Loucy (cell line): ENCODE measurements at regions not wholly inside any gene's neighbourhood (a gene's known extent, or its start where the extent isn't known, plus 50 kb on each side); places are given as distances from the start of the nearest gene placed in this dataset.

Experiments used
- EZH2phosphoT487 ChIP-seq: fragments of 200-600 bp; IDR thresholded peaks from 2 replicates; pipeline ENCODE4 v1.6.1; 2018; ENCODE audit warnings: antibody characterized with exemption, mild to moderate bottlenecking, moderate library complexity, borderline replicate concordance
- TF ChIP-seq, protein P1 (sequence below): fragments of 200-600 bp; sonication (generic); conservative IDR thresholded peaks from 2 replicates; pipeline ENCODE4 v1.5.1; 2014; ENCODE audit warnings: mild to moderate bottlenecking, antibody characterized with exemption, low read length

DNA sequence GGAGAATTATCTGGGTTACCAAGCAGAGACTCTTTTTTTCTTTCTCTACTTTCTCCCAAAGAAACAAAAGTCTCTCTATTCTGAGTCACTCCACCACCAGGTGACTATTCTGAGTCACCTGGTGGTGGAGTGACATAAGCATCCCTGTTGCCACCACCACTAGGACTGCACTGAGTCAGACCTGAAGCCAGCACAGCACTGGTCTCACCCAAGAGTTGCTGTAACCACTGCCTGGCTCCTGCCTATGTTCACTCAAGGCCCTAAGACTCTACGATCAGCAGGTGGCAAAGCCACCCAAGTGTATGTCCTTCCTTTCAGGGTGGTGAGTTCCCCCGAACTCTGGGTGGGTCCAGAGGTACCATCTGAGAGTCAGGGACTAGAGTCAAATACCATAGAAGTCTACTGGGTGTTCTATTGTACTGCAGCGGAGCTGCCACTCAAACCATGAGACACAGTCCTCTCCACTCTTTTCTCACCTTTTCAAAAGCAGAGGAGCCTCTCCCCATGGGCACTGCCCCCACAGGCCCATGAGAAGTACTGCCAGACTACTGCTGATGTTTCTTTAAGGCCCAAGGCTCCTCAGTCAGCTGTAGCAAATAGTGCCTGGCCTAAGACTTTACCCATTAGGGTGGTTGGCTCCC is 209.6 kb upstream of the IRS4 start:
- TF ChIP-seq, protein P1, sequence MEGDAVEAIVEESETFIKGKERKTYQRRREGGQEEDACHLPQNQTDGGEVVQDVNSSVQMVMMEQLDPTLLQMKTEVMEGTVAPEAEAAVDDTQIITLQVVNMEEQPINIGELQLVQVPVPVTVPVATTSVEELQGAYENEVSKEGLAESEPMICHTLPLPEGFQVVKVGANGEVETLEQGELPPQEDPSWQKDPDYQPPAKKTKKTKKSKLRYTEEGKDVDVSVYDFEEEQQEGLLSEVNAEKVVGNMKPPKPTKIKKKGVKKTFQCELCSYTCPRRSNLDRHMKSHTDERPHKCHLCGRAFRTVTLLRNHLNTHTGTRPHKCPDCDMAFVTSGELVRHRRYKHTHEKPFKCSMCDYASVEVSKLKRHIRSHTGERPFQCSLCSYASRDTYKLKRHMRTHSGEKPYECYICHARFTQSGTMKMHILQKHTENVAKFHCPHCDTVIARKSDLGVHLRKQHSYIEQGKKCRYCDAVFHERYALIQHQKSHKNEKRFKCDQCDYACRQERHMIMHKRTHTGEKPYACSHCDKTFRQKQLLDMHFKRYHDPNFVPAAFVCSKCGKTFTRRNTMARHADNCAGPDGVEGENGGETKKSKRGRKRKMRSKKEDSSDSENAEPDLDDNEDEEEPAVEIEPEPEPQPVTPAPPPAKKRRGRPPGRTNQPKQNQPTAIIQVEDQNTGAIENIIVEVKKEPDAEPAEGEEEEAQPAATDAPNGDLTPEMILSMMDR: no peak
- no peak for TF ChIP-seq EZH2phosphoT487
